ENCODE measurements at regions not wholly inside any gene's neighbourhood (a gene's known extent, or its start where the extent isn't known, plus 50 kb on each side); places are given as distances from the start of the nearest gene placed in this dataset.
"Not testable (repeated sequence)": the region's sequence is repeated elsewhere in the genome, so short reads cannot be mapped to it uniquely, and the experiment has no call there.

- not testable (repeated sequence) for H3K27me3 Mint-ChIP-seq; DNase-seq (ENCODE audit: low spot score in 2 of 2); ATAC-seq (ENCODE audit: low read depth); H3K9me3 Mint-ChIP-seq; H3K27ac Mint-ChIP-seq; H3K4me3 Mint-ChIP-seq; H3K4me1 Mint-ChIP-seq; H3K36me3 Mint-ChIP-seq
These were observed 158.3 kb downstream of the GOLGA6L22 start for GRCh38 chr15:22616976-22617375.

GRCh38 chr15:22631789-22632188 lies 154.7 kb upstream of the NIPA1 start:
- not testable (repeated sequence) for H3K36me3 Mint-ChIP-seq; H3K9me3 Mint-ChIP-seq; H3K27me3 Mint-ChIP-seq; H3K27ac Mint-ChIP-seq; ATAC-seq (ENCODE audit: low read depth); H3K4me3 Mint-ChIP-seq; H3K4me1 Mint-ChIP-seq; DNase-seq (ENCODE audit: low spot score in 2 of 2)

GRCh38 chr15:22639983-22640382 lies 146.5 kb upstream of the NIPA1 start:
- not testable (repeated sequence) for H3K36me3 Mint-ChIP-seq

GRCh38 chr15:22649458-22649857 lies 137.0 kb upstream of the NIPA1 start:
- H3K27ac Mint-ChIP-seq; H3K9me3 Mint-ChIP-seq; H3K36me3 Mint-ChIP-seq; ATAC-seq (ENCODE audit: low read depth); H3K27me3 Mint-ChIP-seq; DNase-seq (ENCODE audit: low spot score in 2 of 2); H3K4me1 Mint-ChIP-seq; H3K4me3 Mint-ChIP-seq: not testable (repeated sequence)

More at GRCh38 chr15:22639983-22640382, 146.5 kb upstream of the NIPA1 start:
- H3K9me3 Mint-ChIP-seq; DNase-seq (ENCODE audit: low spot score in 2 of 2); H3K27ac Mint-ChIP-seq; H3K4me3 Mint-ChIP-seq; H3K27me3 Mint-ChIP-seq; ATAC-seq (ENCODE audit: low read depth); H3K4me1 Mint-ChIP-seq: not testable (repeated sequence)

GRCh38 chr15:22651179-22651578 lies 135.3 kb upstream of the NIPA1 start:
- not testable (repeated sequence) for H3K36me3 Mint-ChIP-seq; H3K27ac Mint-ChIP-seq; DNase-seq (ENCODE audit: low spot score in 2 of 2); H3K27me3 Mint-ChIP-seq; H3K9me3 Mint-ChIP-seq; ATAC-seq (ENCODE audit: low read depth); H3K4me3 Mint-ChIP-seq; H3K4me1 Mint-ChIP-seq

- ATAC-seq (ENCODE audit: low read depth) (peak; percentile 78), DNase-seq (ENCODE audit: low spot score in 2 of 2) (peak; percentile 21 to 57)
- H3K4me3 Mint-ChIP-seq, result peak overlapping the region; percentile 81
- H3K27me3 Mint-ChIP-seq, H3K9me3 Mint-ChIP-seq, H3K4me1 Mint-ChIP-seq, H3K36me3 Mint-ChIP-seq: not testable (repeated sequence)
- H3K27ac Mint-ChIP-seq, result peak overlapping the region; percentile 86
These were observed 122.0 kb upstream of the NIPA1 start for GRCh38 chr15:22664294-22665058.

DNA sequence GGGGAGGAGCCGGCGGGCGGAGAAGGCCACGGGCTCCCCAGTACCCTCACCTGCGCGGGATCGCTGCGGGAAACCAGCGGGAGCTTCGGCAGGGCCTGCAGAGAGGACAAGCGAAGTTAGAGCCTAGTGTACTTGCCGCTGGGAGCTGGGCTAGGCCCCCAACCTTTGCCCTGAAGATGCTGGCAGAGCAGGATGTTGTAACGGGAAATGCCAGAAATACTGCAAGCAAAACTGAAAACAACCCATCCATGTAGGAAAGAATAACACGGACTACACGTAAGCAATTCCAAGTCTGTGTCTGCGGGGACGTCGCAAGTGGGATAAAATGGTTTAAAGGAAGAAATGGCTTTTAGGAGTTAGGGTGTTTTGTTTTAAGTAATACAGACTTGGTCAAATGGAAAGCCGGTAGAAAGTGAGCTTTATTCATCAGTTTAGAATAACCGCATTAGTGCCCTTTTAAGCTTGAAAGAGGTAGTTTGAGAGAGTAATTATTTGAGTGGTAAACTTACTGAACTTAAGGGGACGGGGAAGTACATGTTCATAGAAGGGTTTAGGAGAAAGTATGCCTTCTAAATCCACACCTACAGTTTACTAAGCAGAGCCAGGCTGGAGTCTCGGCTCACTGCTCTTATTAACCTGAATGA lies 121.3 kb upstream of the NIPA1 start:
- DNase-seq (ENCODE audit: low spot score in 2 of 2), result peak in 1 of 2 donors; percentile 4
- H3K36me3 Mint-ChIP-seq; H3K9me3 Mint-ChIP-seq; H3K27me3 Mint-ChIP-seq; H3K4me1 Mint-ChIP-seq; ATAC-seq (ENCODE audit: low read depth): not testable (repeated sequence)
- peak overlapping the region; percentile 81 for H3K4me3 Mint-ChIP-seq
- H3K27ac Mint-ChIP-seq, result peak overlapping the region; percentile 86

DNA sequence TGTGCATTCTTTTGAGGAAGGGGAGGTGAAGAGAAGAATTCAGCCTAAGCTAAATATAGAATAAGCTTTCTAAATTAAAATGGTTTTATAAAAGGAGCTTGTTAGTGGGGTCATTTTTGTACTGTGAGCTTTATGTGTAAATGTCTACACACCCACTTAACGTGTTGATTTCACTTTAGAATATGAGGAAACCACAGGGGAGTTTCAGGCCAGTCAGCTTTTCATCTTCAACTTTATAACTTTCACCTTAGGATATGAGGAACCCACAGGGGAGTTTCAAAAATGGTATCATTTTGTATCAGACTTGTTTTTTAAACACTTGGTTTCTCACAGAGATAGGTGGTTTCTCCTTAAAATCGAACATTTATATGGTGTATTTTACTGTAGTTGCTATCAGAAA lies 120.7 kb upstream of the NIPA1 start:
- not testable (repeated sequence) for H3K4me1 Mint-ChIP-seq; H3K9me3 Mint-ChIP-seq; H3K27me3 Mint-ChIP-seq; ATAC-seq (ENCODE audit: low read depth); H3K36me3 Mint-ChIP-seq; DNase-seq (ENCODE audit: low spot score in 2 of 2)
- H3K4me3 Mint-ChIP-seq, result peak overlapping the region; percentile 81
- peak overlapping the region; percentile 86 for H3K27ac Mint-ChIP-seq

- not testable (repeated sequence) for H3K27me3 Mint-ChIP-seq; H3K36me3 Mint-ChIP-seq; DNase-seq (ENCODE audit: low spot score in 2 of 2); H3K27ac Mint-ChIP-seq; H3K4me3 Mint-ChIP-seq; H3K4me1 Mint-ChIP-seq; H3K9me3 Mint-ChIP-seq
- peak; percentile 31 for ATAC-seq (ENCODE audit: low read depth)
These were observed 101.7 kb upstream of the NIPA1 start for GRCh38 chr15:22684786-22685185.

DNA sequence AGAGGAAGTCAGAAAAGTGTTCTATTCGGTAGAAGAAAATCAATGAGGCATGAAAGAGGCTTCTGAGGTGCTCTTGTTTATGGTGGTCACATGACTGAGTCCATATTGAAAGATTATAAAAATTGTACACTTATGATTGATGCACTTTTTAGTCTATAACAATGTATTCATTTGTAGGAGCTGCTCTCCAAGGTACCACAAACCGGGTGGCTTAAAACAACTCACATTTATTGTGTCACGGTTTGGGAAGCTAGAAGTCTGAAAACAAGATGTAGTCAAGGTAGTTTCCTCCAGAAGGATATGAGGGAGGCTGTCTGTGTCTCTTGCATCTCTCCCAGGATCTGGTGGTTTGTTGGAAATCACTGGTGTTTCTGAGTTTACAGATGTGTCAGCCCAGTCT lies 86.6 kb upstream of the NIPA1 start:
- H3K9me3 Mint-ChIP-seq; ATAC-seq (ENCODE audit: low read depth); H3K27ac Mint-ChIP-seq; H3K4me3 Mint-ChIP-seq; H3K27me3 Mint-ChIP-seq; H3K4me1 Mint-ChIP-seq; H3K36me3 Mint-ChIP-seq; DNase-seq (ENCODE audit: low spot score in 2 of 2): not testable (repeated sequence)

GRCh38 chr15:22710831-22711341 lies 75.6 kb upstream of the NIPA1 start:
- not testable (repeated sequence) for H3K36me3 Mint-ChIP-seq, H3K27me3 Mint-ChIP-seq

GRCh38 chr15:22713933-22714332 lies 72.5 kb upstream of the NIPA1 start:
- not testable (repeated sequence) for DNase-seq (ENCODE audit: low spot score in 2 of 2); ATAC-seq (ENCODE audit: low read depth); H3K27ac Mint-ChIP-seq; H3K9me3 Mint-ChIP-seq; H3K4me1 Mint-ChIP-seq; H3K36me3 Mint-ChIP-seq
- Mint-ChIP-seq H3K27me3 (peaks cover 13% of the 10 kb centered on the region), H3K4me3 (peak overlapping the region; percentile 62)

More at GRCh38 chr15:22710831-22711341, 75.6 kb upstream of the NIPA1 start:
- not testable (repeated sequence) for H3K9me3 Mint-ChIP-seq; ATAC-seq (ENCODE audit: low read depth); H3K27ac Mint-ChIP-seq; H3K4me3 Mint-ChIP-seq; DNase-seq (ENCODE audit: low spot score in 2 of 2); H3K4me1 Mint-ChIP-seq

GRCh38 chr15:22714358-22715132 lies 71.9 kb upstream of the NIPA1 start:
- H3K27ac Mint-ChIP-seq, H3K36me3 Mint-ChIP-seq, H3K4me1 Mint-ChIP-seq, H3K9me3 Mint-ChIP-seq: not testable (repeated sequence)
- DNase-seq (ENCODE audit: low spot score in 2 of 2) (peak in 1 of 2 donors; percentile 15), ATAC-seq (ENCODE audit: low read depth) (peak; percentile 35)
- peak overlapping the region; percentile 62 for H3K4me3 Mint-ChIP-seq
- peaks cover 13% of the 10 kb centered on the region for H3K27me3 Mint-ChIP-seq

Measured in memory B cell (primary cell).